OCI-LY7 (cell line): ENCODE measurements at regions not wholly inside any gene's neighbourhood (a gene's known extent, or its start where the extent isn't known, plus 50 kb on each side); places are given as distances from the start of the nearest gene placed in this dataset.

Experiments
- BruUV-seq: library from RNA; stranded (reverse); fragments of 400-500 nt; replicated peaks from 2 replicates; lab custom pipeline; 2021; lab: Mats Ljungman, UMichigan
- CTCF ChIA-PET: fragments of 300-600 bp; sonication (Branson Sonifier 250); formaldehyde crosslinking; loops from one replicate; lab custom pipeline; 2022; ENCODE audit warnings: antibody characterized with exemption; ENCODE audit not compliant: unreplicated experiment; lab: Charles Lee
- POLR2A ChIA-PET: fragments of 300-600 bp; sonication (Branson Sonifier 250); formaldehyde crosslinking; loops from one replicate; lab custom pipeline; 2022; ENCODE audit warnings: antibody characterized with exemption; lab: Charles Lee
- DNase-seq: peaks from one replicate; pipeline ENCODE4 v3.0.0-alpha.2; 2015; ENCODE audit warnings: low spot score
- H2AFZ ChIP-seq: fragments of 200-600 bp; sonication (generic), shearing (Covaris generic); 2 replicates; pipeline ENCODE4 v1.6.1; 2014; ENCODE audit warnings: mild to moderate bottlenecking, antibody characterized with exemption, low read length, moderate library complexity
- H3K27ac ChIP-seq: fragments of 200-600 bp; sonication (generic); 2 replicates; pipeline ENCODE4 v1.5.1; 2014; ENCODE audit warnings: mixed run types, low read depth, mild to moderate bottlenecking, moderate library complexity, low read length, inconsistent platforms; ENCODE audit not compliant: poor library complexity, severe bottlenecking
- H3K36me3 ChIP-seq: fragments of 200-600 bp; sonication (generic); 2 replicates; pipeline ENCODE4 v1.6.1; 2014; ENCODE audit warnings: mild to moderate bottlenecking, antibody characterized with exemption, low read length, moderate library complexity, mixed read lengths; ENCODE audit not compliant: insufficient read depth
- H3K4me1 ChIP-seq: fragments of 200-600 bp; sonication (generic); 2 replicates; pipeline ENCODE4 v1.5.1; 2014; ENCODE audit warnings: mild to moderate bottlenecking, low read length; ENCODE audit not compliant: insufficient read depth, poor library complexity, severe bottlenecking
- H3K4me2 ChIP-seq: fragments of 200-600 bp; sonication (generic); 2 replicates; pipeline ENCODE4 v1.6.1; 2014; ENCODE audit warnings: mild to moderate bottlenecking, low read length
- H3K4me3 ChIP-seq: fragments of 200-600 bp; sonication (generic); 2 replicates; pipeline ENCODE4 v1.5.1; 2014; ENCODE audit warnings: mild to moderate bottlenecking, low read depth, low read length; ENCODE audit not compliant: poor library complexity, severe bottlenecking
- H3K79me2 ChIP-seq: fragments of 200-600 bp; sonication (generic); 2 replicates; pipeline ENCODE4 v1.6.1; 2016; ENCODE audit warnings: low read depth, mild to moderate bottlenecking, low read length, moderate library complexity, mixed read lengths; ENCODE audit not compliant: insufficient read depth
- H3K9me2 ChIP-seq: fragments of 200-600 bp; sonication (generic); 2 replicates; pipeline ENCODE4 v1.6.1; 2016; ENCODE audit warnings: mild to moderate bottlenecking, low read length, mixed read lengths; ENCODE audit not compliant: insufficient read depth
- H3K9me3 ChIP-seq: fragments of 200-600 bp; sonication (generic); 2 replicates; pipeline ENCODE4 v1.6.1; 2014; ENCODE audit warnings: mild to moderate bottlenecking, mixed run types, low read length, mixed read lengths
- H4K20me1 ChIP-seq: fragments of 200-600 bp; sonication (generic); 2 replicates; pipeline ENCODE4 v1.6.1; 2014; ENCODE audit warnings: mild to moderate bottlenecking, antibody characterized with exemption, low read length, moderate library complexity, mixed read lengths; ENCODE audit not compliant: insufficient read depth
- EZH2phosphoT487 ChIP-seq: fragments of 200-600 bp; sonication (generic); IDR thresholded peaks from 2 replicates; pipeline ENCODE4 v1.6.1; 2018; ENCODE audit warnings: low read depth, borderline replicate concordance, mild to moderate bottlenecking, mixed run types, antibody characterized with exemption, low read length, moderate library complexity, mixed read lengths
- intact Hi-C: fragments of 100-400 bp; cut with micrococcal nuclease; formaldehyde crosslinking; loops from one replicate; pipeline ENCODE4 v1.10.0; 2022; ENCODE audit not compliant: unreplicated experiment
- TF ChIP-seq, protein P1 (sequence below): fragments of 200-600 bp; sonication (generic); conservative IDR thresholded peaks from 2 replicates; pipeline ENCODE4 v1.5.1; 2014; ENCODE audit warnings: mild to moderate bottlenecking, antibody characterized with exemption, low read length, moderate library complexity, mixed read lengths

DNA sequence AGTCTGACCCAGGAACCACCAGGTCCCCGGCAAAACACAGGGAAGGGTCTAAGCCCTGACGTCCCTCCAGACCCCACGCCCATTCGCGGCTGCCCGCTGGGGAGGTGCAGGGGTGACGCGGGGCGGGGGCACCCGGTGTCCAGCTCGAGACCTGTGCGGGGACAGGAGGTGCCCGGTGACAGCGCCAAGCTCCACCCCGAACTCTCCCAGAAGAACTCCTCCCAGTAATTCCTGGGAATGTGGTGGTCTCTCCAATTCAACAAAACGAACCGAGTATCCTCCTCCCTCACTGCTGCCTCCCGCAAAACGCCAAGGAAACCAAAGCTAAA lies 164.1 kb upstream of the PDE10A start:
- TF ChIP-seq, protein P1, sequence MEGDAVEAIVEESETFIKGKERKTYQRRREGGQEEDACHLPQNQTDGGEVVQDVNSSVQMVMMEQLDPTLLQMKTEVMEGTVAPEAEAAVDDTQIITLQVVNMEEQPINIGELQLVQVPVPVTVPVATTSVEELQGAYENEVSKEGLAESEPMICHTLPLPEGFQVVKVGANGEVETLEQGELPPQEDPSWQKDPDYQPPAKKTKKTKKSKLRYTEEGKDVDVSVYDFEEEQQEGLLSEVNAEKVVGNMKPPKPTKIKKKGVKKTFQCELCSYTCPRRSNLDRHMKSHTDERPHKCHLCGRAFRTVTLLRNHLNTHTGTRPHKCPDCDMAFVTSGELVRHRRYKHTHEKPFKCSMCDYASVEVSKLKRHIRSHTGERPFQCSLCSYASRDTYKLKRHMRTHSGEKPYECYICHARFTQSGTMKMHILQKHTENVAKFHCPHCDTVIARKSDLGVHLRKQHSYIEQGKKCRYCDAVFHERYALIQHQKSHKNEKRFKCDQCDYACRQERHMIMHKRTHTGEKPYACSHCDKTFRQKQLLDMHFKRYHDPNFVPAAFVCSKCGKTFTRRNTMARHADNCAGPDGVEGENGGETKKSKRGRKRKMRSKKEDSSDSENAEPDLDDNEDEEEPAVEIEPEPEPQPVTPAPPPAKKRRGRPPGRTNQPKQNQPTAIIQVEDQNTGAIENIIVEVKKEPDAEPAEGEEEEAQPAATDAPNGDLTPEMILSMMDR = no peak
- TF ChIP-seq EZH2phosphoT487 = no peak
- no TSS peak for BruUV-seq

DNA sequence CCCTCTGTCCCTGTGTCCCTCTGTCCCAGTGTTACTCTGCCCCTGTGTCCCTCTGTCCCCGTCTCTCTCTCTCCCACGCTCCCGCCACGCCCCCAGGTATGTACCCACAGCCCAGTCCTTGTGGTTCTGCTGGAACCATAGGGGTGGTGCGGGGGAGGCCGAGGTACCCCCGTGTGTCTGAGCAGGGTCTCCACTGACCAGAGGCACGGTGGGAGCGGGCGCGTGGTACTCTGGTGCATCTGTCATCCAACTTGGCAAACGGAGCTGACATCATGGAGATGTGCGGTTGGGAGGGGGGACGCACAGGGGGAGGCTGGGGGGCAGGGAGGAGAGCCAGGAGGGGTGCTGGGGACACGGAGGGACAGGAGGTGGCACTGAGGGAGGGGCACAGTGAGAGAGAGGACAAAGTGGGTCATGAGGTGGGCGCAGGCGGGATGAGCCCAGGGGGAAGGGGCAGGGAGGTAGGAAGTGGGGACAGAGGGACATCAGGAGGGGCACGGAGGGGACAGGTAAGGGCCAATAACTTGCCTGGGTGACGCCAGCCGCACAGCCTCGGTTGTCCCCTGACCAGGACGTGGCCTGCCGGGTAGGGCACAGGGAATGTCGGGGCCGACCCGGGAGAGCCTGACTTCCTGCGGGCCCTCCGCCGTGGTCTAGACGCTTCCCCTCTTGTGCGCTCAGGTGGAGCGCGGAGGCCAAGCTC lies 163.6 kb upstream of the PDE10A start:
- CTCF ChIA-PET = no interaction called here
- Histone ChIP-seq H4K20me1 (no peaks in the 10 kb centered on the region), H3K9me3 (no peaks in the 10 kb centered on the region), H3K4me2 (no peak overlapping the region), H3K79me2 (no peaks in the 10 kb centered on the region), H3K36me3 (no peaks in the 10 kb centered on the region), H3K9me2 (no peaks in the 10 kb centered on the region), H2AFZ (no peak overlapping the region), H3K27ac (no peak overlapping the region), H3K4me3 (no peak overlapping the region), H3K4me1 (no peaks in the 10 kb centered on the region)
- intact Hi-C loops = no loop called here
- no TSS peak for BruUV-seq
- POLR2A ChIA-PET = no interaction called here
- TF ChIP-seq, protein P1 = no peak
- no peak for TF ChIP-seq EZH2phosphoT487
- no peak for DNase-seq

More for the DNA sequence above, 164.1 kb upstream of the PDE10A start:
- no peak for DNase-seq
- no peaks in the 10 kb centered on the region for H3K36me3 ChIP-seq
- intact Hi-C loops = no loop called here
- no peak overlapping the region for H2AFZ ChIP-seq
- ChIA-PET POLR2A (no interaction called here), CTCF (no interaction called here)
- H3K27ac ChIP-seq = no peak overlapping the region
- H3K4me2 ChIP-seq = no peak overlapping the region
- no peaks in the 10 kb centered on the region for H3K79me2 ChIP-seq
- no peaks in the 10 kb centered on the region for H3K9me3 ChIP-seq
- H3K4me3 ChIP-seq = no peak overlapping the region
- H3K9me2 ChIP-seq = no peaks in the 10 kb centered on the region
- H3K4me1 ChIP-seq = no peaks in the 10 kb centered on the region
- H4K20me1 ChIP-seq = no peaks in the 10 kb centered on the region

DNA sequence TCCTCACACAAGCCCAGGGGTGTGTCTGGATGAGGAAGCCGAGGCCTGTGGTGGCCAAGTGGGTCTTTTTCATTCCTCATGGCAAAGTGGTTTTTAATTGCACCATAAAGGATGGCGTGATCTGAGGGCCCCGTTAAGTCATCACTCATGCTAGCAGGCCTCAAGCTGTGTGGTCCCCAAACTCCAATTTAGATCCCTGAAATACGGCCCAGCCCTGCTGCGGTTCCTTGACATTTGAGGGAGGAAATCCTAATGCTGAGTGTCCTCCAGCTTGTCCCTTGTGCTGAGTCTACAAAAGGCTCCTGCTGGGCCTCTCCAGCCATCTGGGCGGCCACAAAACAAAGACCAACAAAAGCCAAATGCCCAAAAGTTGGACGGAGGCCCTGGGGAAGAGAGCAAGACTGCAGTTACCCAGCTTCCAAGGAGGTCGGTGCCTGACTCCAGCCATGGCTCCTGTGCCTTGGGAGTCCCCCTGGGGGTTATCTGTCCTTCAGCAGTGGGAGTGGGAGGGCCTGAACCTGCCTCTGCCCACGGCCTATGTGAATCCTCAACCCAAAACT lies 162.3 kb upstream of the PDE10A start:
- CTCF ChIA-PET = no interaction called here

More for the DNA sequence above, 162.3 kb upstream of the PDE10A start:
- no TSS peak for BruUV-seq
- H3K4me1 ChIP-seq = no peaks in the 10 kb centered on the region
- H2AFZ ChIP-seq = no peak overlapping the region
- TF ChIP-seq EZH2phosphoT487 = no peak
- TF ChIP-seq, protein P1 = no peak
- no peaks in the 10 kb centered on the region for H3K36me3 ChIP-seq
- intact Hi-C loops = no loop called here
- H3K4me2 ChIP-seq = no peak overlapping the region
- H3K27ac ChIP-seq = no peak overlapping the region
- no peaks in the 10 kb centered on the region for H3K9me3 ChIP-seq
- H3K4me3 ChIP-seq = no peak overlapping the region
- no peaks in the 10 kb centered on the region for H3K9me2 ChIP-seq
- DNase-seq = no peak
- POLR2A ChIA-PET = interaction anchor here (0.7 kb wide), 1 partner anchor 198 kb away, joined by 3 read pairs; no protein-coding TSS in a partner anchor
- no peaks in the 10 kb centered on the region for H4K20me1 ChIP-seq
- no peaks in the 10 kb centered on the region for H3K79me2 ChIP-seq
